ENCODE measurements at regions not wholly inside any gene's neighbourhood (a gene's known extent, or its start where the extent isn't known, plus 50 kb on each side); places are given as distances from the start of the nearest gene placed in this dataset.
"Not testable (repeated sequence)": the region's sequence is repeated elsewhere in the genome, so short reads cannot be mapped to it uniquely, and the experiment has no call there.

GRCh38 chr3:22414239-22414638 lies 663.2 kb upstream of the ZNF385D start:
- no peak for DNase-seq

GRCh38 chr3:22416838-22417446 lies 665.9 kb upstream of the ZNF385D start:
- not testable (repeated sequence) for DNase-seq

- no peak for DNase-seq
These were observed 668.3 kb upstream of the ZNF385D start for GRCh38 chr3:22419261-22419660.

- DNase-seq: no peak
These were observed 670.6 kb upstream of the ZNF385D start for GRCh38 chr3:22421589-22421988.

GRCh38 chr3:22431334-22431733 lies 680.3 kb upstream of the ZNF385D start:
- DNase-seq: no peak

- no peak for DNase-seq
These were observed 688.6 kb upstream of the ZNF385D start for GRCh38 chr3:22439626-22440025.

- DNase-seq: no peak
These were observed 690.7 kb upstream of the ZNF385D start for GRCh38 chr3:22441711-22442110.

- DNase-seq: no peak
These were observed 692.7 kb upstream of the ZNF385D start for GRCh38 chr3:22443571-22444233.

GRCh38 chr3:22445336-22445735 lies 694.3 kb upstream of the ZNF385D start:
- DNase-seq: not testable (repeated sequence)

- DNase-seq: no peak
These were observed 699.9 kb upstream of the ZNF385D start for GRCh38 chr3:22450786-22451400.

GRCh38 chr3:22451501-22451900 lies 700.5 kb upstream of the ZNF385D start:
- DNase-seq: no peak

- no peak for DNase-seq
These were observed 703.0 kb upstream of the ZNF385D start for GRCh38 chr3:22453906-22454535.

GRCh38 chr3:22469995-22470394 lies 719.0 kb upstream of the ZNF385D start:
- DNase-seq: no peak

- no peak for DNase-seq
These were observed 720.5 kb upstream of the ZNF385D start for GRCh38 chr3:22471557-22471956.

- DNase-seq: no peak
These were observed 723.9 kb upstream of the ZNF385D start for GRCh38 chr3:22474706-22475445.

GRCh38 chr3:22475665-22476240 lies 724.7 kb upstream of the ZNF385D start:
- no peak for DNase-seq

GRCh38 chr3:22476976-22477375 lies 726.0 kb upstream of the ZNF385D start:
- no peak for DNase-seq

- DNase-seq: no peak
These were observed 717.2 kb upstream of the UBE2E2 start for GRCh38 chr3:22485954-22486353.

- no peak for DNase-seq
These were observed 712.4 kb upstream of the UBE2E2 start for GRCh38 chr3:22490747-22491146.

- no peak for DNase-seq
These were observed 711.8 kb upstream of the UBE2E2 start for GRCh38 chr3:22491344-22491743.

- DNase-seq: no peak
These were observed 710.8 kb upstream of the UBE2E2 start for GRCh38 chr3:22492342-22492741.

GRCh38 chr3:22495241-22495640 lies 707.9 kb upstream of the UBE2E2 start:
- no peak for DNase-seq

GRCh38 chr3:22495791-22496190 lies 707.3 kb upstream of the UBE2E2 start:
- DNase-seq: no peak
